ENCODE measurements at regions not wholly inside any gene's neighbourhood (a gene's known extent, or its start where the extent isn't known, plus 50 kb on each side); places are given as distances from the start of the nearest gene placed in this dataset.

GRCh38 chr9:116030517-116030916 is 123.1 kb upstream of the PAPPA start:
- H3K4me3 ChIP-seq (ENCODE audit: low read length, poor library complexity, severe bottlenecking) = no peak overlapping the region
- no peak overlapping the region for H3K9ac ChIP-seq (ENCODE audit: low read depth, low read length, poor library complexity, severe bottlenecking)
- TF ChIP-seq EZH2phosphoT487 (IDR thresholded peaks at IDR 0.05; ENCODE audit: borderline replicate concordance) = no peak
- TF ChIP-seq, protein P1, sequence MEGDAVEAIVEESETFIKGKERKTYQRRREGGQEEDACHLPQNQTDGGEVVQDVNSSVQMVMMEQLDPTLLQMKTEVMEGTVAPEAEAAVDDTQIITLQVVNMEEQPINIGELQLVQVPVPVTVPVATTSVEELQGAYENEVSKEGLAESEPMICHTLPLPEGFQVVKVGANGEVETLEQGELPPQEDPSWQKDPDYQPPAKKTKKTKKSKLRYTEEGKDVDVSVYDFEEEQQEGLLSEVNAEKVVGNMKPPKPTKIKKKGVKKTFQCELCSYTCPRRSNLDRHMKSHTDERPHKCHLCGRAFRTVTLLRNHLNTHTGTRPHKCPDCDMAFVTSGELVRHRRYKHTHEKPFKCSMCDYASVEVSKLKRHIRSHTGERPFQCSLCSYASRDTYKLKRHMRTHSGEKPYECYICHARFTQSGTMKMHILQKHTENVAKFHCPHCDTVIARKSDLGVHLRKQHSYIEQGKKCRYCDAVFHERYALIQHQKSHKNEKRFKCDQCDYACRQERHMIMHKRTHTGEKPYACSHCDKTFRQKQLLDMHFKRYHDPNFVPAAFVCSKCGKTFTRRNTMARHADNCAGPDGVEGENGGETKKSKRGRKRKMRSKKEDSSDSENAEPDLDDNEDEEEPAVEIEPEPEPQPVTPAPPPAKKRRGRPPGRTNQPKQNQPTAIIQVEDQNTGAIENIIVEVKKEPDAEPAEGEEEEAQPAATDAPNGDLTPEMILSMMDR (conservative IDR thresholded peaks at IDR 0.05; ENCODE audit: low read length) = no peak
- no peak overlapping the region for H2AFZ ChIP-seq (ENCODE audit: low read length)
- H3F3A ChIP-seq (ENCODE audit: low read depth) = no peaks in the 10 kb centered on the region
- no peaks in the 10 kb centered on the region for H3K79me2 ChIP-seq (ENCODE audit: insufficient read depth, low read length)
- no peaks in the 10 kb centered on the region for H3K36me3 ChIP-seq (ENCODE audit: insufficient read depth, low read length)
- H3K27me3 ChIP-seq (ENCODE audit: insufficient read depth, low read length, poor library complexity, severe bottlenecking) = no peaks in the 10 kb centered on the region
- no peaks in the 10 kb centered on the region for H3K4me1 ChIP-seq (ENCODE audit: insufficient read depth, low read length, poor library complexity, severe bottlenecking)
- no peak overlapping the region for H3K4me2 ChIP-seq (ENCODE audit: low read depth, low read length, poor library complexity, severe bottlenecking)
- H3K9me3 ChIP-seq (ENCODE audit: insufficient read depth, low read depth, low read length) = no peaks in the 10 kb centered on the region
- no peaks in the 10 kb centered on the region for H4K20me1 ChIP-seq (ENCODE audit: insufficient read depth, low read length, poor library complexity, severe bottlenecking)
- H3K9me2 ChIP-seq (replicated peaks; ENCODE audit: low read depth, low read length) = no peaks in the 10 kb centered on the region

DNA sequence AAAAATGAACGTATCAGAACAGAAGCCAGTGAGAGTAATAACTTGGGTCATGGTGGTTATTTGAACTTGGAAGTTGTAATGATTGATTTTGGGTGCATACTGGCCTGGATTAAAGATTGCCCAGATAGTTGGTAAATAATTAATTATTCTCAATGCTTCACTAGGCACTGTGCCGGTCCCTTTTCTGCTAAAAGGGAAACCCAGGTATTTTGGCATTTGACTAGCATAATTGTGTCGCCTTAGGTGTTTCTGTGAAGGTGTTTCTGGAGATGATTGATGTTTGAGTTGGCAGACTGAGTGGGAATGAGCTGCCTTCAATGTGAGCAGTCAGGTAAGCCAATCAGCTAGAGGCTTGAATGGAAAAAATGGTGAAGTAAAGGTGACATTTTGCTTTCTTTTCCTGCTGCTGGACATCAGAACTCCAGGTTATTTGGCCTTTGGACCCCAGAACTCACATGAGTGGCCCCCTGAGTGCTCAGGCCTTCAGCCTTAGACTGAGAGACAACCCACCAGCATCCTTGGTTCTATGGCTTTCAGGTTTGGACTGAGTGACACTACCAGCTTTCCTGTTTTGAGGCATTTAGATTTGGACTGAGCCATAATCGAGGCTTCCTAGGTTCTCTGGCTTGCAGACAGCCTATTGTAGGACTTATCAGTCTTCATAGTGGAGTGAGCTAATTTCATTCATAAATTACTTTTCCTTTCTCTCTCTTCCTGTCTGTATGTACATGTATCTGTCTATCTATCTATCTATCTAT is 120.7 kb upstream of the PAPPA start:
- Histone ChIP-seq H4K20me1 (ENCODE audit: insufficient read depth, low read length, poor library complexity, severe bottlenecking) (no peaks in the 10 kb centered on the region), H3K4me2 (ENCODE audit: low read depth, low read length, poor library complexity, severe bottlenecking) (no peak overlapping the region), H3K9ac (ENCODE audit: low read depth, low read length, poor library complexity, severe bottlenecking) (no peak overlapping the region), H3K27me3 (ENCODE audit: insufficient read depth, low read length, poor library complexity, severe bottlenecking) (no peaks in the 10 kb centered on the region), H3K79me2 (ENCODE audit: insufficient read depth, low read length) (no peaks in the 10 kb centered on the region), H3K9me3 (ENCODE audit: insufficient read depth, low read depth, low read length) (no peaks in the 10 kb centered on the region), H3K4me3 (ENCODE audit: low read length, poor library complexity, severe bottlenecking) (no peak overlapping the region), H3K4me1 (ENCODE audit: insufficient read depth, low read length, poor library complexity, severe bottlenecking) (no peaks in the 10 kb centered on the region), H3K36me3 (ENCODE audit: insufficient read depth, low read length) (no peaks in the 10 kb centered on the region), H3K9me2 (replicated peaks; ENCODE audit: low read depth, low read length) (no peaks in the 10 kb centered on the region), H2AFZ (ENCODE audit: low read length) (no peak overlapping the region), H3F3A (ENCODE audit: low read depth) (no peaks in the 10 kb centered on the region)
- TF ChIP-seq EZH2phosphoT487 (IDR thresholded peaks at IDR 0.05; ENCODE audit: borderline replicate concordance) = no peak
- TF ChIP-seq, protein P1 (conservative IDR thresholded peaks at IDR 0.05; ENCODE audit: low read length) = no peak

GRCh38 chr9:116039312-116039711 is 114.3 kb upstream of the PAPPA start:
- Histone ChIP-seq H2AFZ (ENCODE audit: low read length) (no peak overlapping the region), H3K4me2 (ENCODE audit: low read depth, low read length, poor library complexity, severe bottlenecking) (no peak overlapping the region), H3F3A (ENCODE audit: low read depth) (no peaks in the 10 kb centered on the region), H3K4me1 (ENCODE audit: insufficient read depth, low read length, poor library complexity, severe bottlenecking) (no peaks in the 10 kb centered on the region), H3K9me3 (ENCODE audit: insufficient read depth, low read depth, low read length) (no peaks in the 10 kb centered on the region), H3K9me2 (replicated peaks; ENCODE audit: low read depth, low read length) (no peaks in the 10 kb centered on the region), H3K27me3 (ENCODE audit: insufficient read depth, low read length, poor library complexity, severe bottlenecking) (no peaks in the 10 kb centered on the region), H3K4me3 (ENCODE audit: low read length, poor library complexity, severe bottlenecking) (no peak overlapping the region), H3K79me2 (ENCODE audit: insufficient read depth, low read length) (no peaks in the 10 kb centered on the region), H3K9ac (ENCODE audit: low read depth, low read length, poor library complexity, severe bottlenecking) (no peak overlapping the region), H3K36me3 (ENCODE audit: insufficient read depth, low read length) (no peaks in the 10 kb centered on the region), H4K20me1 (ENCODE audit: insufficient read depth, low read length, poor library complexity, severe bottlenecking) (no peaks in the 10 kb centered on the region)
- TF ChIP-seq EZH2phosphoT487 (IDR thresholded peaks at IDR 0.05; ENCODE audit: borderline replicate concordance) = no peak
- TF ChIP-seq, protein P1 (conservative IDR thresholded peaks at IDR 0.05; ENCODE audit: low read length) = no peak

Measured in Loucy (cell line).